ENCODE measurements at regions not wholly inside any gene's neighbourhood (a gene's known extent, or its start where the extent isn't known, plus 50 kb on each side); places are given as distances from the start of the nearest gene placed in this dataset.
"Not testable (repeated sequence)": the region's sequence is repeated elsewhere in the genome, so short reads cannot be mapped to it uniquely, and the experiment has no call there.

- TF ChIP-seq POLR2A (IDR thresholded peaks at IDR 0.05; ENCODE audit: low read depth, low read length); CTCF (IDR thresholded peaks at IDR 0.05; ENCODE audit: extremely low read depth in 1 of 2, insufficient read depth in 1 of 2, low read depth in 1 of 2, low read length in 2 of 2); EZH2 (IDR thresholded peaks at IDR 0.05; ENCODE audit: borderline replicate concordance, low read depth, low read length, severe bottlenecking); MAX (IDR thresholded peaks at IDR 0.05; ENCODE audit: insufficient read depth, insufficient read length): not testable (repeated sequence)
These were observed 234.6 kb upstream of the RASGRP1 start for GRCh38 chr15:38799202-38799601.

Measured in endothelial cell of umbilical vein (primary cell).